ENCODE measurements at regions not wholly inside any gene's neighbourhood (a gene's known extent, or its start where the extent isn't known, plus 50 kb on each side); places are given as distances from the start of the nearest gene placed in this dataset.
"Not testable (repeated sequence)": the region's sequence is repeated elsewhere in the genome, so short reads cannot be mapped to it uniquely, and the experiment has no call there.

- no peak for TF ChIP-seq CTCF (IDR thresholded peaks at IDR 0.05; ENCODE audit: low read depth, low read length)
- DNase-seq (ENCODE audit: extremely low read depth, low read depth), result no peak
Observed at GRCh38 chr6:2307799-2308198, 62.4 kb upstream of the GMDS start.

GRCh38 chr6:2305951-2306350, 60.5 kb upstream of the GMDS start:
- DNase-seq (ENCODE audit: extremely low read depth, low read depth), result no peak
- no peak for TF ChIP-seq CTCF (IDR thresholded peaks at IDR 0.05; ENCODE audit: low read depth, low read length)

- not testable (repeated sequence) for DNase-seq (ENCODE audit: extremely low read depth, low read depth)
Observed at GRCh38 chr6:2302482-2302881, 57.1 kb upstream of the GMDS start.

GRCh38 chr6:2296781-2297180, 51.4 kb upstream of the GMDS start:
- no peak for TF ChIP-seq CTCF (IDR thresholded peaks at IDR 0.05; ENCODE audit: low read depth, low read length)
- no peak for DNase-seq (ENCODE audit: extremely low read depth, low read depth)

All from AG09319 (cell line).